A673 (cell line): ENCODE measurements at regions not wholly inside any gene's neighbourhood (a gene's known extent, or its start where the extent isn't known, plus 50 kb on each side); places are given as distances from the start of the nearest gene placed in this dataset.

Experiments
- BruUV-seq: library from RNA; stranded (reverse); fragments of 400-500 nt; replicated peaks from 2 replicates; lab custom pipeline; 2021; lab: Mats Ljungman, UMichigan
- CTCF ChIA-PET: fragments of 300-600 bp; sonication (Branson Sonifier 250); formaldehyde crosslinking; loops from one replicate; lab custom pipeline; 2022; ENCODE audit warnings: antibody characterized with exemption; lab: Charles Lee
- POLR2A ChIA-PET: fragments of 300-600 bp; sonication (Branson Sonifier 250); formaldehyde crosslinking; loops from one replicate; lab custom pipeline; 2022; ENCODE audit warnings: antibody characterized with exemption; ENCODE audit not compliant: low non-redundant PET; lab: Charles Lee
- DNase-seq: peaks from one replicate; pipeline ENCODE4 v3.0.0-alpha.2; 2015; ENCODE audit warnings: low spot score
- H3K27ac ChIP-seq: fragments of 200-600 bp; sonication (generic); 2 replicates; pipeline ENCODE4 v1.5.1; 2016; ENCODE audit warnings: mixed run types, low read depth, mild to moderate bottlenecking, mixed read lengths, antibody characterized with exemption, low read length; ENCODE audit not compliant: poor library complexity, severe bottlenecking
- H3K27me3 ChIP-seq: fragments of 200-600 bp; sonication (generic); replicated peaks from 2 replicates; pipeline ENCODE4 v1.6.1; 2017; ENCODE audit warnings: mixed run types, low read depth, mild to moderate bottlenecking, mixed read lengths, antibody characterized with exemption, low read length; ENCODE audit not compliant: insufficient read depth, poor library complexity
- H3K36me3 ChIP-seq: fragments of 200-600 bp; sonication (generic); 2 replicates; pipeline ENCODE4 v1.6.1; 2016; ENCODE audit warnings: mixed run types, mild to moderate bottlenecking, mixed read lengths, antibody characterized with exemption, low read length; ENCODE audit not compliant: insufficient read depth, poor library complexity, severe bottlenecking
- H3K4me1 ChIP-seq: fragments of 200-600 bp; sonication (generic); 2 replicates; pipeline ENCODE4 v1.6.1; 2017; ENCODE audit warnings: mixed run types, mild to moderate bottlenecking, mixed read lengths, antibody characterized with exemption, low read length; ENCODE audit not compliant: insufficient read depth, poor library complexity, severe bottlenecking
- H3K4me3 ChIP-seq: fragments of 200-600 bp; sonication (generic); 2 replicates; pipeline ENCODE4 v1.5.1; 2016; ENCODE audit warnings: low read depth, mixed run types, mild to moderate bottlenecking, mixed read lengths, low read length; ENCODE audit not compliant: poor library complexity, severe bottlenecking
- H3K9me3 ChIP-seq: fragments of 200-600 bp; sonication (generic); 2 replicates; pipeline ENCODE4 v1.6.1; 2016; ENCODE audit warnings: mixed run types, low read depth, mild to moderate bottlenecking, mixed read lengths, antibody characterized with exemption, low read length; ENCODE audit not compliant: poor library complexity, severe bottlenecking
- EZH2 ChIP-seq: fragments of 200-600 bp; sonication (generic); IDR thresholded peaks from 2 replicates; pipeline ENCODE4 v1.6.1; 2017; ENCODE audit warnings: borderline replicate concordance, low read depth, mild to moderate bottlenecking, mixed read lengths, antibody characterized with exemption, low read length; ENCODE audit not compliant: poor library complexity, severe bottlenecking
- intact Hi-C: fragments of 100-400 bp; cut with micrococcal nuclease; formaldehyde crosslinking; loops from one replicate; pipeline ENCODE4 v1.10.0; 2022; ENCODE audit not compliant: unreplicated experiment
- TF ChIP-seq, protein P1 (sequence below): fragments of 300-800, 200-600 bp; sonication (generic); conservative IDR thresholded peaks from 2 replicates; pipeline ENCODE4 v1.5.1; 2017; ENCODE audit warnings: low read depth, mild to moderate bottlenecking, antibody characterized with exemption, low read length, moderate library complexity, mixed read lengths

GRCh38 chr13:60850526-60850925 lies 453.5 kb downstream of the TDRD3 start:
- H3K4me1 ChIP-seq, result no peaks in the 10 kb centered on the region
- no peaks in the 10 kb centered on the region for H3K9me3 ChIP-seq
- CTCF ChIA-PET, result no interaction called here
- TF ChIP-seq, protein P1, sequence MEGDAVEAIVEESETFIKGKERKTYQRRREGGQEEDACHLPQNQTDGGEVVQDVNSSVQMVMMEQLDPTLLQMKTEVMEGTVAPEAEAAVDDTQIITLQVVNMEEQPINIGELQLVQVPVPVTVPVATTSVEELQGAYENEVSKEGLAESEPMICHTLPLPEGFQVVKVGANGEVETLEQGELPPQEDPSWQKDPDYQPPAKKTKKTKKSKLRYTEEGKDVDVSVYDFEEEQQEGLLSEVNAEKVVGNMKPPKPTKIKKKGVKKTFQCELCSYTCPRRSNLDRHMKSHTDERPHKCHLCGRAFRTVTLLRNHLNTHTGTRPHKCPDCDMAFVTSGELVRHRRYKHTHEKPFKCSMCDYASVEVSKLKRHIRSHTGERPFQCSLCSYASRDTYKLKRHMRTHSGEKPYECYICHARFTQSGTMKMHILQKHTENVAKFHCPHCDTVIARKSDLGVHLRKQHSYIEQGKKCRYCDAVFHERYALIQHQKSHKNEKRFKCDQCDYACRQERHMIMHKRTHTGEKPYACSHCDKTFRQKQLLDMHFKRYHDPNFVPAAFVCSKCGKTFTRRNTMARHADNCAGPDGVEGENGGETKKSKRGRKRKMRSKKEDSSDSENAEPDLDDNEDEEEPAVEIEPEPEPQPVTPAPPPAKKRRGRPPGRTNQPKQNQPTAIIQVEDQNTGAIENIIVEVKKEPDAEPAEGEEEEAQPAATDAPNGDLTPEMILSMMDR, result no peak
- no peak for TF ChIP-seq EZH2
- BruUV-seq, result no TSS peak
- H3K27me3 ChIP-seq, result no peaks in the 10 kb centered on the region
- POLR2A ChIA-PET, result no interaction called here
- intact Hi-C loops, result no loop called here
- H3K36me3 ChIP-seq, result no peaks in the 10 kb centered on the region
- no peak overlapping the region for H3K4me3 ChIP-seq
- H3K27ac ChIP-seq, result no peak overlapping the region
- DNase-seq, result no peak

- DNase-seq, result no peak
- ChIA-PET CTCF (no interaction called here), POLR2A (no interaction called here)
- no peaks in the 10 kb centered on the region for H3K4me1 ChIP-seq
- intact Hi-C loops, result no loop called here
- H3K27me3 ChIP-seq, result no peaks in the 10 kb centered on the region
- H3K4me3 ChIP-seq, result no peak overlapping the region
- no peaks in the 10 kb centered on the region for H3K36me3 ChIP-seq
- no peak for TF ChIP-seq EZH2
- TF ChIP-seq, protein P1, result no peak
- H3K27ac ChIP-seq, result no peak overlapping the region
- BruUV-seq, result no TSS peak
- no peaks in the 10 kb centered on the region for H3K9me3 ChIP-seq
Observed at GRCh38 chr13:60838581-60838980, 441.6 kb downstream of the TDRD3 start.

- no TSS peak for BruUV-seq
- intact Hi-C loops, result no loop called here
- Histone ChIP-seq H3K4me3 (no peak overlapping the region), H3K36me3 (no peaks in the 10 kb centered on the region), H3K4me1 (no peaks in the 10 kb centered on the region), H3K27ac (no peak overlapping the region), H3K9me3 (no peaks in the 10 kb centered on the region), H3K27me3 (no peaks in the 10 kb centered on the region)
- POLR2A ChIA-PET, result no interaction called here
- CTCF ChIA-PET, result no interaction called here
- DNase-seq, result no peak
- no peak for TF ChIP-seq EZH2
- TF ChIP-seq, protein P1, result no peak
Observed at GRCh38 chr13:60837806-60838205, 440.8 kb downstream of the TDRD3 start.
